ENCODE measurements at regions not wholly inside any gene's neighbourhood (a gene's known extent, or its start where the extent isn't known, plus 50 kb on each side); places are given as distances from the start of the nearest gene placed in this dataset.

- H4K20me1 ChIP-seq (ENCODE audit: low read depth): no peaks in the 10 kb centered on the region
- no peaks in the 10 kb centered on the region for H3K9me3 ChIP-seq (ENCODE audit: low read depth)
- no peaks in the 10 kb centered on the region for H3F3A ChIP-seq (ENCODE audit: low read depth)
- Mint-ChIP-seq H3K4me1 (no peaks in the 10 kb centered on the region), H3K36me3 (no peaks in the 10 kb centered on the region), H3K9me3 (no peaks in the 10 kb centered on the region), H3K4me3 (no peak overlapping the region), H3K27ac (no peak overlapping the region), H3K27me3 (ENCODE audit: insufficient read depth, low read depth) (peaks cover 2% of the 10 kb centered on the region)
- no peaks in the 10 kb centered on the region for H3K4me1 ChIP-seq
- H3K36me3 ChIP-seq: no peaks in the 10 kb centered on the region
- no peak overlapping the region for H3K4me3 ChIP-seq
- H3K79me2 ChIP-seq (ENCODE audit: low read depth): no peaks in the 10 kb centered on the region
- H3K9ac ChIP-seq: no peak overlapping the region
- no peak for TF ChIP-seq EZH2phosphoT487 (IDR thresholded peaks at IDR 0.05)
- TF ChIP-seq EZH2 (IDR thresholded peaks at IDR 0.05): no peak
- TF ChIP-seq CTCF (IDR thresholded peaks at IDR 0.05): no peak
- DNase-seq (ENCODE audit: low spot score): no peak
- H3K27me3 ChIP-seq: no peaks in the 10 kb centered on the region
- no peak overlapping the region for H2AFZ ChIP-seq (replicated peaks)
- H3K4me2 ChIP-seq: no peak overlapping the region
- no peak overlapping the region for H3K27ac ChIP-seq
Observed at GRCh38 chr12:84480803-84481202, 431.8 kb downstream of the SLC6A15 start.

GRCh38 chr12:84470361-84470760 lies 442.2 kb downstream of the SLC6A15 start:
- no peaks in the 10 kb centered on the region for H3K27me3 Mint-ChIP-seq (ENCODE audit: insufficient read depth, low read depth)
- no peaks in the 10 kb centered on the region for H3K27me3 ChIP-seq
- no peak overlapping the region for H3K4me3 Mint-ChIP-seq
- no peak overlapping the region for H3K4me2 ChIP-seq
- H3K36me3 ChIP-seq: no peaks in the 10 kb centered on the region
- no peaks in the 10 kb centered on the region for H4K20me1 ChIP-seq (ENCODE audit: low read depth)
- H3K4me1 ChIP-seq: no peaks in the 10 kb centered on the region
- H3F3A ChIP-seq (ENCODE audit: low read depth): no peaks in the 10 kb centered on the region
- no peak overlapping the region for H2AFZ ChIP-seq (replicated peaks)
- no peak overlapping the region for H3K9ac ChIP-seq
- H3K27ac Mint-ChIP-seq: no peak overlapping the region
- H3K79me2 ChIP-seq (ENCODE audit: low read depth): no peaks in the 10 kb centered on the region
- TF ChIP-seq EZH2phosphoT487 (IDR thresholded peaks at IDR 0.05): no peak
- H3K9me3 Mint-ChIP-seq: no peaks in the 10 kb centered on the region
- H3K9me3 ChIP-seq (ENCODE audit: low read depth): no peaks in the 10 kb centered on the region
- H3K4me3 ChIP-seq: no peak overlapping the region
- H3K4me1 Mint-ChIP-seq: no peaks in the 10 kb centered on the region
- no peaks in the 10 kb centered on the region for H3K36me3 Mint-ChIP-seq
- DNase-seq (ENCODE audit: low spot score): no peak
- no peak overlapping the region for H3K27ac ChIP-seq

GRCh38 chr12:84464616-84465015 lies 448.0 kb downstream of the SLC6A15 start:
- TF ChIP-seq EZH2phosphoT487 (IDR thresholded peaks at IDR 0.05): no peak
- Mint-ChIP-seq H3K4me1 (no peaks in the 10 kb centered on the region), H3K4me3 (no peak overlapping the region), H3K27me3 (ENCODE audit: insufficient read depth, low read depth) (peaks cover 3% of the 10 kb centered on the region), H3K27ac (no peak overlapping the region), H3K36me3 (no peaks in the 10 kb centered on the region), H3K9me3 (no peaks in the 10 kb centered on the region)
- no peak overlapping the region for H3K4me3 ChIP-seq
- H3K27ac ChIP-seq: no peak overlapping the region
- no peak overlapping the region for H3K9ac ChIP-seq
- no peaks in the 10 kb centered on the region for H3K36me3 ChIP-seq
- no peak for DNase-seq (ENCODE audit: low spot score)
- H3F3A ChIP-seq (ENCODE audit: low read depth): no peaks in the 10 kb centered on the region
- H2AFZ ChIP-seq (replicated peaks): no peak overlapping the region
- no peaks in the 10 kb centered on the region for H3K4me1 ChIP-seq
- no peaks in the 10 kb centered on the region for H3K9me3 ChIP-seq (ENCODE audit: low read depth)
- H3K79me2 ChIP-seq (ENCODE audit: low read depth): no peaks in the 10 kb centered on the region
- H3K27me3 ChIP-seq: peaks cover 7% of the 10 kb centered on the region
- H3K4me2 ChIP-seq: no peak overlapping the region
- no peaks in the 10 kb centered on the region for H4K20me1 ChIP-seq (ENCODE audit: low read depth)

DNA sequence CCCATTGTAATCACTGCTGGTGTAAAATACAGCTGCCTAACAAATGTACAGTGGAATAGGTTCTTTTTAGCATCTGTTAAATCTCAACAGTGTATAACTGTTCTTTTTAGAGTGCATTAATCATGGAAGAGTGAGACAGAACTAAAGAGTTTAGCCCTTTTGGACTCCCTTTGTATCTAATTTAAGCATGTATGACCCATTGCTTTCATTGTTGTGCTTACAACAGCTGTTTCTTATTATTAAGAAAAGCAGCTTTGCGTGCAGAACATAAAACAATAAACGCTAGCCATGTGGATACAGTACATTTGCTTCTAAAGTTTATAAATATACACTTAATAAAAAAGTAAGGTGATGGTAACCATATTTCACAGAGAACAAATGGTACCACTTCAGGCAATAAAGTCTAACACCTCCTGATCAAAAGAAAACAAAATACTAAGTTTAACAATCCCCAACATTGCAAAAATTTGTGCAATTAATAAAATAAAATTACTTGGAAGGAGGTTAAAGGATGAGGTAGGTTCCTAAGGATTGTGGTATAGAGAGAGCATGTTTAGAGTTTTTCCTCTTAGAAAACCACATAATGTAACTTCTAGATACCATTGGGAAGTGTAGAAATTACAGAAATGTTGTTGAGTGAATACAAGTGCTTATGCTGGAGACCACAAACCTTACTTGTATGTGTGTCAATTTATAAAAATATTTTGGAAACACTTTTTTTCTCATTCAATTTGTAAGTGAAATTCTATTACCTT lies 448.7 kb downstream of the SLC6A15 start:
- Histone ChIP-seq H3K79me2 (ENCODE audit: low read depth) (no peaks in the 10 kb centered on the region), H3K4me3 (no peak overlapping the region), H3K27me3 (peaks cover 7% of the 10 kb centered on the region), H2AFZ (replicated peaks) (no peak overlapping the region), H3K4me1 (no peaks in the 10 kb centered on the region), H3K4me2 (no peak overlapping the region), H3K27ac (no peak overlapping the region), H3K9me3 (ENCODE audit: low read depth) (no peaks in the 10 kb centered on the region), H3F3A (ENCODE audit: low read depth) (no peaks in the 10 kb centered on the region), H3K9ac (no peak overlapping the region), H4K20me1 (ENCODE audit: low read depth) (no peaks in the 10 kb centered on the region), H3K36me3 (no peaks in the 10 kb centered on the region)
- H3K4me3 Mint-ChIP-seq: no peak overlapping the region
- H3K9me3 Mint-ChIP-seq: no peaks in the 10 kb centered on the region
- no peaks in the 10 kb centered on the region for H3K36me3 Mint-ChIP-seq
- no peak for DNase-seq (ENCODE audit: low spot score)
- no peaks in the 10 kb centered on the region for H3K4me1 Mint-ChIP-seq
- no peak for TF ChIP-seq EZH2 (IDR thresholded peaks at IDR 0.05)
- no peak for TF ChIP-seq CTCF (IDR thresholded peaks at IDR 0.05)
- TF ChIP-seq EZH2phosphoT487 (IDR thresholded peaks at IDR 0.05): no peak
- H3K27ac Mint-ChIP-seq: no peak overlapping the region
- H3K27me3 Mint-ChIP-seq (ENCODE audit: insufficient read depth, low read depth): peaks cover 3% of the 10 kb centered on the region

All from neural progenitor cell (in vitro differentiated cells).